GM12872 (cell line): ENCODE measurements at regions not wholly inside any gene's neighbourhood (a gene's known extent, or its start where the extent isn't known, plus 50 kb on each side); places are given as distances from the start of the nearest gene placed in this dataset.

Experiments
- TF ChIP-seq, protein P1 (sequence below): IDR thresholded peaks from 3 replicates; pipeline ENCODE4 v1.5.1; 2011; ENCODE audit warnings: low read depth, mild to moderate bottlenecking, low read length, moderate library complexity; ENCODE audit not compliant: insufficient read depth

GRCh38 chr4:130542953-130543352, 1447.0 kb downstream of the C4orf33 start:
- TF ChIP-seq, protein P1, sequence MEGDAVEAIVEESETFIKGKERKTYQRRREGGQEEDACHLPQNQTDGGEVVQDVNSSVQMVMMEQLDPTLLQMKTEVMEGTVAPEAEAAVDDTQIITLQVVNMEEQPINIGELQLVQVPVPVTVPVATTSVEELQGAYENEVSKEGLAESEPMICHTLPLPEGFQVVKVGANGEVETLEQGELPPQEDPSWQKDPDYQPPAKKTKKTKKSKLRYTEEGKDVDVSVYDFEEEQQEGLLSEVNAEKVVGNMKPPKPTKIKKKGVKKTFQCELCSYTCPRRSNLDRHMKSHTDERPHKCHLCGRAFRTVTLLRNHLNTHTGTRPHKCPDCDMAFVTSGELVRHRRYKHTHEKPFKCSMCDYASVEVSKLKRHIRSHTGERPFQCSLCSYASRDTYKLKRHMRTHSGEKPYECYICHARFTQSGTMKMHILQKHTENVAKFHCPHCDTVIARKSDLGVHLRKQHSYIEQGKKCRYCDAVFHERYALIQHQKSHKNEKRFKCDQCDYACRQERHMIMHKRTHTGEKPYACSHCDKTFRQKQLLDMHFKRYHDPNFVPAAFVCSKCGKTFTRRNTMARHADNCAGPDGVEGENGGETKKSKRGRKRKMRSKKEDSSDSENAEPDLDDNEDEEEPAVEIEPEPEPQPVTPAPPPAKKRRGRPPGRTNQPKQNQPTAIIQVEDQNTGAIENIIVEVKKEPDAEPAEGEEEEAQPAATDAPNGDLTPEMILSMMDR: no peak

DNA sequence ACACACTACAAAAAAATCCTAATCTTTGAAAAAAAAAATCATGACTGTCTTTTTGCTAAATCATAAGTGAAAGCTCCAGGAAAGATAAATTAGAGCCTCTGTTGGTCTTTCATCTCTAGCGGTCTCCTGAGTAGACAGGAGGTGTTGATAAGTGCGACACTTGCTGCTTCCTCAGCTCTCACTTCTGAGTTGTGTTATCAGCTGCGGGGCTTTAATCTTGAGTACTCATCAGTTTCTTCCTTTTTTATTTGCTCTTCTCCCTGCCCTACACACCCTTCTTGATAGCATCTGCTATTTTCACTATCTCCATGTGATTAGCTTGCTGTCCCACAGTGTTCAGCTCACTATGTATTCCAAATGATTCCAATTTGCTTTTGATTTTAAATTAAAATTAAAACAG, 1449.2 kb downstream of the C4orf33 start:
- TF ChIP-seq, protein P1: no peak

- TF ChIP-seq, protein P1: no peak
Observed at GRCh38 chr4:130545596-130545995, 1449.6 kb downstream of the C4orf33 start.

DNA sequence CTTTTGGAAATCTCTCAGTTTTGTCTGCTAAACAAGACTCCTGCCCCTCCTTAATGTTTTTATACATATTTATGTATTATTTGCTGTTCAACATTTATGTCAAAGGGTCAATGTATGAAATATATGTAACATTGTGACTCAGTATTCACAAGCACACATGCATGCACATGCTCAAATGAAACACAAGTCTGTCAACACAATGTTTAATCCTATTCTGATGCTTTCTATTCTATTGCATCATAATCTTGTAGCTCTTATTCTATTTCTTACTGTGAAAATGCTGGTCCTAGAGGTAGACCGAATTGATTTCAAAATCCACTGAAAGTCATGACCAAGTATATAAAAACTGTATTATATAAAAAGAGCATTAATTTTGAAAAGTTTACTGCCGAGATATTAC, 1463.3 kb downstream of the C4orf33 start:
- TF ChIP-seq, protein P1: no peak

GRCh38 chr4:130563185-130563888, 1467.4 kb downstream of the C4orf33 start:
- TF ChIP-seq, protein P1: 0 out of 3 replicates have a peak, but pooled peaks have one; percentile 8

- TF ChIP-seq, protein P1: no peak
Observed at GRCh38 chr4:130563889-130564418, 1468.0 kb downstream of the C4orf33 start.

DNA sequence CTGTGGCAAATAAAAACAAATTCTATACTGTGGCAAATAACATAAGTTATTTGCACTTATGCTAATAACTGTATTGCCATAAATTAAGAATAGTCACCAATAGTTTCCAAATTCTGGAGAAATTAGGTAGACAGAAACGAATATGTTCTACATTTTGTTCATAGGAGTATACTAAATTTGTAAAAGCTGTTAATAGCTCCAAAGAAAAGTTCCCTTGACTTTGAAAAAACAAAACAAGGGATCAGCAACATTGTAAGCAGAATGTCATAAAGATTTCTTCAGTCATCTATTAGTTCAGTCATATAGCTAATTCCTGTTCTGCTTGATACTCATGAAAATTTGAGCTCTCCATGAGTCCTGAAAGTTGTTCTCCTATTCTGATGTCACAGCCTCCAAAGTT, 1472.8 kb downstream of the C4orf33 start:
- TF ChIP-seq, protein P1: no peak
